8988T (cell line): ENCODE measurements at regions not wholly inside any gene's neighbourhood (a gene's known extent, or its start where the extent isn't known, plus 50 kb on each side); places are given as distances from the start of the nearest gene placed in this dataset.

ENCODE experiments used
- DNase-seq: peaks from one replicate; pipeline ENCODE4 v3.0.0; 2011

GRCh38 chr18:11261486-11261885, 112.1 kb upstream of the PIEZO2 start:
- no peak for DNase-seq

GRCh38 chr18:11260961-11261461, 111.6 kb upstream of the PIEZO2 start:
- DNase-seq, result no peak

GRCh38 chr18:11259469-11260150, 110.2 kb upstream of the PIEZO2 start:
- no peak for DNase-seq

- DNase-seq, result no peak
Measured at GRCh38 chr18:11258039-11258610, 108.8 kb upstream of the PIEZO2 start.

GRCh38 chr18:11256251-11256650, 106.9 kb upstream of the PIEZO2 start:
- DNase-seq, result no peak

GRCh38 chr18:11251891-11252270, 102.5 kb upstream of the PIEZO2 start:
- DNase-seq, result no peak

GRCh38 chr18:11251229-11251890, 102.0 kb upstream of the PIEZO2 start:
- DNase-seq, result no peak

GRCh38 chr18:11249391-11249790, 100.0 kb upstream of the PIEZO2 start:
- DNase-seq, result no peak

- DNase-seq, result no peak
Measured at GRCh38 chr18:11247381-11247970, 98.1 kb upstream of the PIEZO2 start.

- DNase-seq, result no peak
Measured at GRCh38 chr18:11246495-11247300, 97.3 kb upstream of the PIEZO2 start.

- DNase-seq, result no peak
Measured at GRCh38 chr18:11245879-11246278, 96.5 kb upstream of the PIEZO2 start.

- DNase-seq, result no peak
Measured at GRCh38 chr18:11237484-11237883, 88.1 kb upstream of the PIEZO2 start.

GRCh38 chr18:11237066-11237465, 87.7 kb upstream of the PIEZO2 start:
- no peak for DNase-seq

- no peak for DNase-seq
Measured at GRCh38 chr18:11224153-11224552, 74.8 kb upstream of the PIEZO2 start.

- DNase-seq, result no peak
Measured at GRCh38 chr18:11219571-11219970, 70.2 kb upstream of the PIEZO2 start.

- DNase-seq, result no peak
Measured at GRCh38 chr18:11215216-11215615, 65.8 kb upstream of the PIEZO2 start.

GRCh38 chr18:11204020-11204419, 54.7 kb upstream of the PIEZO2 start:
- no peak for DNase-seq

- no peak for DNase-seq
Measured at GRCh38 chr18:11199477-11199876, 50.1 kb upstream of the PIEZO2 start.
